HG03469 (cell line): ENCODE measurements at regions not wholly inside any gene's neighbourhood (a gene's known extent, or its start where the extent isn't known, plus 50 kb on each side); places are given as distances from the start of the nearest gene placed in this dataset.
"Not testable (repeated sequence)": the region's sequence is repeated elsewhere in the genome, so short reads cannot be mapped to it uniquely, and the experiment has no call there.

Source experiments
- ATAC-seq: cut with Tn5 transposase; IDR thresholded peaks from one replicate; pipeline ENCODE4 v1.9.1; 2021; ENCODE audit warnings: mild to moderate bottlenecking, moderate library complexity, moderate number of reproducible peaks; ENCODE audit not compliant: unreplicated experiment

DNA sequence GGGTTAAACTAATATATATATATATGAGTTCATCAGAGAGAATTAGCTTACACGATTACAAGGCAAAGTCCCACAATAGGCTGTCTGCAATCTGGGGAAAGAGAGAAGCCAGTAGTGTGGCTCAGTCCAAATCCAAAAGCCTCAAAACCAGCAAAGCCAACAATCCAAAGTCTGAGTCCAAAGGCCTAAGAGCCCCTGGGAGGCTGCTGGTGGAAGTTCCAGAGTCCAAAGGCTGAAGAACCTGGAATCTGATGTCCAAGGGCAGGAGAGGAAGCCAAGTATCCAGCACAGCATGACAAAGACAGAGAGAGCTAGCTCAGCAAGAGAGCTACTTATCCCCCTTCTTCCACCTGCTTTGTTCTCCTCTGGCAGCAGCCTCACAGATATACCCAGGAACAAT lies 274.7 kb upstream of the ID4 start:
- no peak for ATAC-seq

- ATAC-seq = no peak
These were observed 267.6 kb upstream of the ID4 start for GRCh38 chr6:19569563-19569962.

GRCh38 chr6:19571176-19571575 lies 266.0 kb upstream of the ID4 start:
- no peak for ATAC-seq

GRCh38 chr6:19578481-19578880 lies 258.7 kb upstream of the ID4 start:
- no peak for ATAC-seq

- ATAC-seq = not testable (repeated sequence)
These were observed 253.0 kb upstream of the ID4 start for GRCh38 chr6:19584207-19584606.

GRCh38 chr6:19587238-19587942 lies 249.8 kb upstream of the ID4 start:
- ATAC-seq = no peak

- no peak for ATAC-seq
These were observed 246.6 kb upstream of the ID4 start for GRCh38 chr6:19590501-19591131.

DNA sequence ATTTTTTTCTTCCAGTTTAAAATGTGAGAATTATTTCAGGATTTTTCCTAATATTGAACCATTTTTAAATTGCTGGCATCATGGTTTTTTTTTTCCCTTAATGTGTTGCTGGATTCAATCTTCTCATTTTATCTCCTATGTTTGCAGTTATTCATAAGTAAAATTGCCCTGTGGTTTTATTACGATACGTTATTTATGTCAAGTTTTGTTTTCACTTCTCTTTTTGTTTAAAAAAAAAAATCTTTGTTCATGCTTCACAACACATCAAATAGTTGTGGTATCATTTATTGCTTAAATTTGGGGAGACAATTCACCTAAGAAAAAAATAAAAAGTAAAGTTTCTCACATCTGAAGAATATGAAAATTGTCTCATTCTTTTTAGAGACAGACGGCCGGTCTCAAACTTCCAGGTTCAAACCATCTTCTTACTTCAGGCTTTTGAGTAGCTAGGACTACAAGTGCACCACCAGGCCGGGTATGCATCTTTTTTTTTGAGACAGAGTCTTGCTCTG lies 239.3 kb upstream of the ID4 start:
- no peak for ATAC-seq

- no peak for ATAC-seq
These were observed 237.2 kb upstream of the ID4 start for GRCh38 chr6:19599796-19600464.

- ATAC-seq = no peak
These were observed 234.6 kb upstream of the ID4 start for GRCh38 chr6:19602434-19603013.

DNA sequence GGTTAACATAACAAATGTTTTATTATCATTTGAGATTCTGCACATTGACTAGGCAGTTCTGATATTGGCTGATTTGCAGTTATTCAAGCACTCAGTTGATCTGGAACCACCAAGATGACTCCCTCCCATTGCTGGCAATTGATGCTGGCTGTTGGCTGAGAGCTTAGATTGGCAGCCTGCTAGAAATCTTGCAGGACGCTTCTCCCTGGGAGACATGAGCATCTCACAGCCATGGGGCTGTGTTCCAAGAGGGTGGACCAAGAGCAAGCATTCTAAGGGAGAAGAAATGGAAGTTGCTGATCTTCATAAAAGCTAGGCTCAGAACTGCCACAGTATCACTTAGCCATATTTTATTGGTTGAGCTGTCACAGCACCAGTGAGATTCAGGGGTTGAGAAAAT lies 233.4 kb upstream of the ID4 start:
- no peak for ATAC-seq

GRCh38 chr6:19605624-19606023 lies 231.5 kb upstream of the ID4 start:
- ATAC-seq = no peak

- no peak for ATAC-seq
These were observed 228.6 kb upstream of the ID4 start for GRCh38 chr6:19608546-19608945.

DNA sequence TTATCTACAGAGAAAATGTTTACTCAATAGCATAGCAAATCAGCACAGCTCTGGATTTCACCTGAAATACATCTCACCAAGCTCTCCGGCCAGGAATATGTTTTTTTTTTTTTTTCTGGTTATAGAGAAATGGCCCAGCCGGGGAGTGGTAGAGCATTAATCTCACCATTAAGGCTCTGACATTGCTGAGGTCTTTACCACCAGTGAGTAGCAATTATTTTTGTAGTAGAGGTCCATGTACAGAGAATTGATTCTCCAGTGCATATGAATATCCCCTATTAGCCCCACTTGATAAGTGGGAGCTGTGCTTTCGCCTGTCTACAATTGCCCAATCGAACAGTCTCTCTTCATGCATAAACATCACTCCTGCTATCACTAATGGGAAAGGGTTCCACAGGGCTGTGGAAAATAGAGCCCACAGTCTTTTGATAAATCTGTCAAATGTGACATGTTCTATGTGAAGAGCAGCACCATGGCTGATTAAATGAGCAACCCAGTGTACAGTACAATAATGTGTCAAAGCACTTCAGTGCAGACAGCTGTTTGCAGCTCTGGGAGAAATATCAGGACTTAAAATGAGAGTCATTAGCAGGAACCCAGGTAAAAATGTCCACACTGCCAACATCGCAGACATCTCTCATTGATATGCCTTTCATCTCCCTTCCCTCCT lies 227.1 kb upstream of the ID4 start:
- no peak for ATAC-seq

GRCh38 chr6:19612672-19613466 lies 224.3 kb upstream of the ID4 start:
- not testable (repeated sequence) for ATAC-seq

GRCh38 chr6:19613678-19614077 lies 223.5 kb upstream of the ID4 start:
- ATAC-seq = no peak

- ATAC-seq = no peak
These were observed 221.1 kb upstream of the ID4 start for GRCh38 chr6:19616022-19616421.

DNA sequence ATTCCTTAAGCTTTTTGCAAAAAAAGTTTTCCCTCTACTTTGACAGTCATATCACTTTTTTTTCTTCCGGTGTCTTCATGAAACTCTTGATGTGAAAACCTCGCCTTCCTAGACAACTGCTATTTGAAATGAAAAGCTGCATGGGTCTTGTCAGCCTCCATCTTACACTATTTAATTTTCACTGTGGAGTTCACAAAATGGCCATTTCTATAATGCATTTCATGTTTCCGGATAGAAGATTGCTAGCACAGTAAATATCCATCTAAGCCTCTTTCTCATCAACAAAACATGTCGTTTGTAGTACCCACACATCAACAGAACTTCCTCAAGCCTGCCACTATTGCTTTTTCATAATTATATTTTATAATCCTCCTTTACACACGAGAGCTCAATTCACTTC lies 204.9 kb upstream of the ID4 start:
- no peak for ATAC-seq

GRCh38 chr6:19632786-19633185 lies 204.4 kb upstream of the ID4 start:
- no peak for ATAC-seq

DNA sequence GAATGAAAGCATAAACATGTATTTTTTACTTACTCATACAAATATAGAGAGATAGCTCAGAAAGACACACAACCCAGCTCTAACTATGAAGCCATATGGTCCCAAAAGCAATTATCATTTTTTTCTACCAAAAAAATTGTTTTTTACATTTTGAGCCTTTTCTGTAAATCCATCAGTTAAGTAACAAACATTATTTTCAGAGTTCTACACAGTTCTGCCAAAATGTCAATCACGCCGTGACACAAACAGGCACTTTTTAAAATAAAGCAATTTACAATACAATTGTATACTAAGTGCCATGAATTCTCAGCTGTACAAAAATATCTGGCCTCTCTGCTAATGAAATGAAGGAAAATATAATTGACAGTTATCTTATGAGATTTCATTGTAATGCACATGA lies 201.4 kb upstream of the ID4 start:
- ATAC-seq = no peak
